HCT116 (cell line): ENCODE measurements at regions not wholly inside any gene's neighbourhood (a gene's known extent, or its start where the extent isn't known, plus 50 kb on each side); places are given as distances from the start of the nearest gene placed in this dataset.

ENCODE experiments used
- ATAC-seq: fragments of 200-7000 bp; cut with Tn5 transposase; 2 replicates; pipeline ENCODE4 v1.9.1; 2020; ENCODE audit warnings: mild to moderate bottlenecking, moderate library complexity
- BruUV-seq: library from RNA; stranded (reverse); fragments of 400-500 nt; replicated peaks from 2 replicates; lab custom pipeline; 2021; lab: Mats Ljungman, UMichigan
- CTCF ChIA-PET: fragments of 300-600 bp; sonication (Branson Sonifier 250); formaldehyde crosslinking; loops from one replicate; lab custom pipeline; 2021; ENCODE audit warnings: antibody characterized with exemption; lab: Charles Lee
- POLR2A ChIA-PET: fragments of 300-600, 350-600 bp; sonication (Branson Sonifier 250); formaldehyde crosslinking; loops from one replicate; lab custom pipeline; 2021; ENCODE audit warnings: antibody characterized with exemption; lab: Charles Lee
- RAD21 ChIA-PET, 2 experiments: fragments of 300-600 bp; sonication (Branson Sonifier 250); formaldehyde crosslinking; loops; one replicate each; lab custom pipeline; 2023; ENCODE audit warnings: low total read pairs in 2 of 2; ENCODE audit not compliant: uncharacterized antibody in 2 of 2, unreplicated experiment in 2 of 2, low non-redundant PET in 1 of 2; lab: Charles Lee
- DNase-seq: peaks from one replicate; pipeline ENCODE4 v3.0.0-alpha.2; 2010; ENCODE audit warnings: low read depth, low spot score
- H2AFZ ChIP-seq: fragments of 200-600 bp; shearing (Covaris generic), sonication (generic); 2 replicates; pipeline ENCODE4 v1.6.1; 2017; ENCODE audit warnings: low read depth, mixed run types, mixed read lengths, antibody characterized with exemption, low read length; ENCODE audit not compliant: poor library complexity, severe bottlenecking
- H3K27ac ChIP-seq: 2 replicates; pipeline ENCODE4 v1.5.1; 2012; ENCODE audit warnings: low read depth, low read length
- H3K27me3 ChIP-seq: fragments of 200-600 bp; sonication (generic); 2 replicates; pipeline ENCODE4 v1.6.1; 2016; ENCODE audit warnings: mixed run types, low read length, mixed read lengths; ENCODE audit not compliant: insufficient read depth
- H3K36me3 ChIP-seq, 2 experiments: fragments of 200-500 bp in 1 of 2; fragments of 200-600 bp in 1 of 2; sonication (Bioruptor generic) in 1 of 2; sonication (generic) in 1 of 2; 2 replicates each; pipeline versions ENCODE4 v1.5.1 to v1.6.1; 2014 to 2016; ENCODE audit warnings: low read length in 2 of 2, inconsistent platforms in 1 of 2, mixed read lengths in 1 of 2, mixed run types in 1 of 2; ENCODE audit not compliant: insufficient read depth in 2 of 2, control insufficient read depth in 1 of 2
- H3K4me1 ChIP-seq, 2 experiments: fragments of 200-600 bp in 1 of 2; sonication (generic) in 1 of 2; 2 replicates each; pipeline versions ENCODE4 v1.5.1 to v1.6.1; 2012 to 2017; ENCODE audit warnings: low read length in 2 of 2, inconsistent platforms in 1 of 2, mild to moderate bottlenecking in 1 of 2, mixed read lengths in 1 of 2, mixed run types in 1 of 2, moderate library complexity in 1 of 2; ENCODE audit not compliant: insufficient read depth in 2 of 2, control insufficient read depth in 1 of 2
- H3K4me2 ChIP-seq: fragments of 200-600 bp; sonication (generic); 2 replicates; pipeline ENCODE4 v1.6.1; 2017; ENCODE audit warnings: mixed run types, low read length, mixed read lengths
- H3K4me3 ChIP-seq, 2 experiments: fragments of 200-600 bp in 1 of 2; sonication (generic) in 1 of 2; replicated peaks in 1 of 2; 2 replicates each; pipeline ENCODE4 v1.5.1; 2011 to 2016; ENCODE audit warnings: low read length in 2 of 2, control low read depth in 1 of 2, low read depth in 1 of 2, mild to moderate bottlenecking in 1 of 2, mixed read lengths in 1 of 2, mixed run types in 1 of 2
- H3K79me2 ChIP-seq: fragments of 200-600 bp; sonication (generic); 2 replicates; pipeline ENCODE4 v1.6.1; 2017; ENCODE audit warnings: mild to moderate bottlenecking, mixed run types, low read length, moderate library complexity, mixed read lengths; ENCODE audit not compliant: insufficient read depth
- H3K9ac ChIP-seq: fragments of 200-600 bp; sonication (generic); 2 replicates; pipeline ENCODE4 v1.6.1; 2016; ENCODE audit warnings: low read length, mixed read lengths
- H3K9me2 ChIP-seq: fragments of 200-600 bp; sonication (generic), shearing (Covaris generic); 2 replicates; pipeline ENCODE4 v1.6.1; 2017; ENCODE audit warnings: mixed run types, mild to moderate bottlenecking, moderate library complexity; ENCODE audit not compliant: insufficient read depth
- H3K9me3 ChIP-seq, 2 experiments: fragments of 200-500 bp in 1 of 2; fragments of 200-600 bp in 1 of 2; sonication (Bioruptor generic) in 1 of 2; sonication (generic) in 1 of 2; 2 replicates each; pipeline ENCODE4 v1.6.1; 2014 to 2017; ENCODE audit warnings: low read length in 2 of 2, mixed read lengths in 2 of 2, inconsistent platforms in 1 of 2, low read depth in 1 of 2, mild to moderate bottlenecking in 1 of 2, mixed run types in 1 of 2, moderate library complexity in 1 of 2; ENCODE audit not compliant: control insufficient read depth in 1 of 2, insufficient read depth in 1 of 2
- H4K20me1 ChIP-seq: fragments of 200-600 bp; sonication (generic), shearing (Covaris generic); 2 replicates; pipeline ENCODE4 v1.6.1; 2017; ENCODE audit warnings: mixed run types, mild to moderate bottlenecking, moderate library complexity; ENCODE audit not compliant: insufficient read depth
- CBX3 ChIP-seq: IDR thresholded peaks from 2 replicates; pipeline ENCODE4 v1.6.1; 2012; ENCODE audit warnings: low read depth
- ELF1 ChIP-seq: IDR thresholded peaks from 2 replicates; pipeline ENCODE4 v1.6.1; 2012; ENCODE audit warnings: low read depth, borderline replicate concordance
- EZH2 ChIP-seq: fragments of 200-600 bp; sonication (generic); IDR thresholded peaks from 2 replicates; pipeline ENCODE4 v1.6.1; 2017; ENCODE audit warnings: antibody characterized with exemption, mixed run types
- EZH2phosphoT487 ChIP-seq: fragments of 200-600 bp; IDR thresholded peaks from 2 replicates; pipeline ENCODE4 v1.6.1; 2018; ENCODE audit warnings: antibody characterized with exemption, borderline replicate concordance
- JUND ChIP-seq: IDR thresholded peaks from 2 replicates; pipeline ENCODE4 v1.6.1; 2012
- POLR2AphosphoS5 ChIP-seq: IDR thresholded peaks from 2 replicates; pipeline ENCODE4 v1.6.1; 2011; ENCODE audit warnings: mild to moderate bottlenecking, low read depth, low read length, moderate library complexity
- RAD21 ChIP-seq: IDR thresholded peaks from 2 replicates; pipeline ENCODE4 v1.6.1; 2012; ENCODE audit warnings: low read depth, mild to moderate bottlenecking
- SIN3A ChIP-seq: IDR thresholded peaks from 2 replicates; pipeline ENCODE4 v1.6.1; 2012; ENCODE audit warnings: low read depth
- SP1 ChIP-seq: IDR thresholded peaks from 2 replicates; pipeline ENCODE4 v1.6.1; 2012; ENCODE audit warnings: low read depth
- TCF7L2 ChIP-seq: IDR thresholded peaks from 2 replicates; pipeline ENCODE4 v1.7.0; 2011; ENCODE audit warnings: borderline replicate concordance, inconsistent platforms; ENCODE audit not compliant: insufficient read depth, insufficient read length; ENCODE audit errors: extremely low read depth
- intact Hi-C: fragments of 100-400 bp; cut with micrococcal nuclease; formaldehyde crosslinking; loops from 2 replicates; pipeline ENCODE4 v1.10.0; 2022
- TF ChIP-seq, protein P1 (sequence below): IDR thresholded peaks from 2 replicates; pipeline ENCODE4 v1.6.1; 2012
- TF ChIP-seq, protein P2 (sequence below): IDR thresholded peaks from 2 replicates; pipeline ENCODE4 v1.6.1; 2011; ENCODE audit warnings: mild to moderate bottlenecking, low read length, moderate library complexity; ENCODE audit not compliant: insufficient replicate concordance; ENCODE audit errors: extremely low read depth
- TF ChIP-seq, protein P3 (sequence below): IDR thresholded peaks from 2 replicates; pipeline ENCODE4 v1.6.1; 2012; ENCODE audit warnings: low read depth
- TF ChIP-seq, protein P4 (sequence below), 3 experiments: fragments of 200-600 bp in 1 of 3; sonication (generic) in 1 of 3; IDR thresholded peaks in 2 of 3; conservative IDR thresholded peaks in 1 of 3; 2 replicates each; pipeline ENCODE4 v1.5.1; 2012 to 2017; ENCODE audit warnings: low read depth in 2 of 3, low read length in 2 of 3, antibody characterized with exemption in 1 of 3, borderline replicate concordance in 1 of 3, control low read depth in 1 of 3, mild to moderate bottlenecking in 1 of 3, mixed read lengths in 1 of 3, mixed run types in 1 of 3, moderate library complexity in 1 of 3; ENCODE audit not compliant: insufficient read depth in 1 of 3

DNA sequence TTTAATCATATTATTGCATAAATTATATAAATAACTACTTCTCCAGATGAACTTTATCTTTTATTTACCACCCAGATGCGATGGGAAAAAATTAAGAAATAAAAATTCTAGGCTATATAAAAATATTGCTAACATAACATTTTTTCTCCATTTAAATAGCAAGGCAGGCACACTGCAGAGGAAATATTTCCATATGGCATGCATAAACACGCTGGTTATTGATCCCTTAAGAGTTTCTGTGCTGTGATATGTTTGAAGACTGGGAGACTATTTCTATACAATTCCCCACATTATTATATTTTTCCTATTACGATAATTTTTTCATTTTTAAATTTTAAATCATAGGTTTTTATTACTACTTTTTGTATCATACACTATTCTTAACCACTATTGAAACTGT, 131.5 kb downstream of the C12orf50 start:
- H3K9me2 ChIP-seq, result no peaks in the 10 kb centered on the region
- ChIA-PET RAD21 (no interaction called here), CTCF (no interaction called here), POLR2A (no interaction called here)
- H3K36me3 ChIP-seq, result no peaks in the 10 kb centered on the region
- BruUV-seq, result no TSS peak
- H3K9me3 ChIP-seq, result no peaks in the 10 kb centered on the region
- H3K79me2 ChIP-seq, result no peaks in the 10 kb centered on the region
- H3K9ac ChIP-seq, result no peak overlapping the region
- H3K4me3 ChIP-seq, result no peak overlapping the region
- no peak overlapping the region for H2AFZ ChIP-seq
- ATAC-seq (no peak), DNase-seq (no peak)
- TF ChIP-seq, protein P1, sequence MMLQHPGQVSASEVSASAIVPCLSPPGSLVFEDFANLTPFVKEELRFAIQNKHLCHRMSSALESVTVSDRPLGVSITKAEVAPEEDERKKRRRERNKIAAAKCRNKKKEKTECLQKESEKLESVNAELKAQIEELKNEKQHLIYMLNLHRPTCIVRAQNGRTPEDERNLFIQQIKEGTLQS, result no peak
- no peak for TF ChIP-seq EZH2phosphoT487
- TF ChIP-seq SP1, result no peak
- TF ChIP-seq EZH2, result no peak
- TF ChIP-seq, protein P2, sequence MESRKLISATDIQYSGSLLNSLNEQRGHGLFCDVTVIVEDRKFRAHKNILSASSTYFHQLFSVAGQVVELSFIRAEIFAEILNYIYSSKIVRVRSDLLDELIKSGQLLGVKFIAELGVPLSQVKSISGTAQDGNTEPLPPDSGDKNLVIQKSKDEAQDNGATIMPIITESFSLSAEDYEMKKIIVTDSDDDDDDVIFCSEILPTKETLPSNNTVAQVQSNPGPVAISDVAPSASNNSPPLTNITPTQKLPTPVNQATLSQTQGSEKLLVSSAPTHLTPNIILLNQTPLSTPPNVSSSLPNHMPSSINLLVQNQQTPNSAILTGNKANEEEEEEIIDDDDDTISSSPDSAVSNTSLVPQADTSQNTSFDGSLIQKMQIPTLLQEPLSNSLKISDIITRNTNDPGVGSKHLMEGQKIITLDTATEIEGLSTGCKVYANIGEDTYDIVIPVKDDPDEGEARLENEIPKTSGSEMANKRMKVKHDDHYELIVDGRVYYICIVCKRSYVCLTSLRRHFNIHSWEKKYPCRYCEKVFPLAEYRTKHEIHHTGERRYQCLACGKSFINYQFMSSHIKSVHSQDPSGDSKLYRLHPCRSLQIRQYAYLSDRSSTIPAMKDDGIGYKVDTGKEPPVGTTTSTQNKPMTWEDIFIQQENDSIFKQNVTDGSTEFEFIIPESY, result no peak
- no peak for TF ChIP-seq CBX3
- TF ChIP-seq, protein P3, sequence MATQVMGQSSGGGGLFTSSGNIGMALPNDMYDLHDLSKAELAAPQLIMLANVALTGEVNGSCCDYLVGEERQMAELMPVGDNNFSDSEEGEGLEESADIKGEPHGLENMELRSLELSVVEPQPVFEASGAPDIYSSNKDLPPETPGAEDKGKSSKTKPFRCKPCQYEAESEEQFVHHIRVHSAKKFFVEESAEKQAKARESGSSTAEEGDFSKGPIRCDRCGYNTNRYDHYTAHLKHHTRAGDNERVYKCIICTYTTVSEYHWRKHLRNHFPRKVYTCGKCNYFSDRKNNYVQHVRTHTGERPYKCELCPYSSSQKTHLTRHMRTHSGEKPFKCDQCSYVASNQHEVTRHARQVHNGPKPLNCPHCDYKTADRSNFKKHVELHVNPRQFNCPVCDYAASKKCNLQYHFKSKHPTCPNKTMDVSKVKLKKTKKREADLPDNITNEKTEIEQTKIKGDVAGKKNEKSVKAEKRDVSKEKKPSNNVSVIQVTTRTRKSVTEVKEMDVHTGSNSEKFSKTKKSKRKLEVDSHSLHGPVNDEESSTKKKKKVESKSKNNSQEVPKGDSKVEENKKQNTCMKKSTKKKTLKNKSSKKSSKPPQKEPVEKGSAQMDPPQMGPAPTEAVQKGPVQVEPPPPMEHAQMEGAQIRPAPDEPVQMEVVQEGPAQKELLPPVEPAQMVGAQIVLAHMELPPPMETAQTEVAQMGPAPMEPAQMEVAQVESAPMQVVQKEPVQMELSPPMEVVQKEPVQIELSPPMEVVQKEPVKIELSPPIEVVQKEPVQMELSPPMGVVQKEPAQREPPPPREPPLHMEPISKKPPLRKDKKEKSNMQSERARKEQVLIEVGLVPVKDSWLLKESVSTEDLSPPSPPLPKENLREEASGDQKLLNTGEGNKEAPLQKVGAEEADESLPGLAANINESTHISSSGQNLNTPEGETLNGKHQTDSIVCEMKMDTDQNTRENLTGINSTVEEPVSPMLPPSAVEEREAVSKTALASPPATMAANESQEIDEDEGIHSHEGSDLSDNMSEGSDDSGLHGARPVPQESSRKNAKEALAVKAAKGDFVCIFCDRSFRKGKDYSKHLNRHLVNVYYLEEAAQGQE, result no peak
- TF ChIP-seq, protein P4, sequence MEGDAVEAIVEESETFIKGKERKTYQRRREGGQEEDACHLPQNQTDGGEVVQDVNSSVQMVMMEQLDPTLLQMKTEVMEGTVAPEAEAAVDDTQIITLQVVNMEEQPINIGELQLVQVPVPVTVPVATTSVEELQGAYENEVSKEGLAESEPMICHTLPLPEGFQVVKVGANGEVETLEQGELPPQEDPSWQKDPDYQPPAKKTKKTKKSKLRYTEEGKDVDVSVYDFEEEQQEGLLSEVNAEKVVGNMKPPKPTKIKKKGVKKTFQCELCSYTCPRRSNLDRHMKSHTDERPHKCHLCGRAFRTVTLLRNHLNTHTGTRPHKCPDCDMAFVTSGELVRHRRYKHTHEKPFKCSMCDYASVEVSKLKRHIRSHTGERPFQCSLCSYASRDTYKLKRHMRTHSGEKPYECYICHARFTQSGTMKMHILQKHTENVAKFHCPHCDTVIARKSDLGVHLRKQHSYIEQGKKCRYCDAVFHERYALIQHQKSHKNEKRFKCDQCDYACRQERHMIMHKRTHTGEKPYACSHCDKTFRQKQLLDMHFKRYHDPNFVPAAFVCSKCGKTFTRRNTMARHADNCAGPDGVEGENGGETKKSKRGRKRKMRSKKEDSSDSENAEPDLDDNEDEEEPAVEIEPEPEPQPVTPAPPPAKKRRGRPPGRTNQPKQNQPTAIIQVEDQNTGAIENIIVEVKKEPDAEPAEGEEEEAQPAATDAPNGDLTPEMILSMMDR (IDR thresholded peaks at IDR 0.05 in 2 of 3, conservative IDR thresholded peaks at IDR 0.05 in 1 of 3; ENCODE audit: borderline replicate concordance in 1 of 3, insufficient read depth in 1 of 3, low read depth in 2 of 3, low read length in 2 of 3), result no peak
- no peak for TF ChIP-seq RAD21
- TF ChIP-seq SIN3A, result no peak
- TF ChIP-seq POLR2AphosphoS5, result no peak
- TF ChIP-seq ELF1, result no peak
- no peak for TF ChIP-seq TCF7L2
- no peak for TF ChIP-seq JUND
- no peaks in the 10 kb centered on the region for H3K27me3 ChIP-seq
- no peaks in the 10 kb centered on the region for H4K20me1 ChIP-seq
- intact Hi-C loops, result no loop called here
- no peak overlapping the region for H3K27ac ChIP-seq
- H3K4me2 ChIP-seq, result no peak overlapping the region
- no peaks in the 10 kb centered on the region for H3K4me1 ChIP-seq
